Activated CD8-positive, alpha-beta memory T cell treated with anti-CD3 and anti-CD28 coated beads, Interleukin-2, amount 50 U/mL, for 24 hours (primary cell): ENCODE measurements at regions not wholly inside any gene's neighbourhood (a gene's known extent, or its start where the extent isn't known, plus 50 kb on each side); places are given as distances from the start of the nearest gene placed in this dataset.

Experiments used
- DNase-seq: peaks from one replicate; pipeline ENCODE4 v3.0.0-alpha.2; 2020; ENCODE audit errors: extremely low read depth

- no peak for DNase-seq
Measured at GRCh38 chrX:39174241-39174771, 373.0 kb downstream of the MID1IP1 start.

- DNase-seq, result no peak
Measured at GRCh38 chrX:39174772-39175417, 373.6 kb downstream of the MID1IP1 start.

DNA sequence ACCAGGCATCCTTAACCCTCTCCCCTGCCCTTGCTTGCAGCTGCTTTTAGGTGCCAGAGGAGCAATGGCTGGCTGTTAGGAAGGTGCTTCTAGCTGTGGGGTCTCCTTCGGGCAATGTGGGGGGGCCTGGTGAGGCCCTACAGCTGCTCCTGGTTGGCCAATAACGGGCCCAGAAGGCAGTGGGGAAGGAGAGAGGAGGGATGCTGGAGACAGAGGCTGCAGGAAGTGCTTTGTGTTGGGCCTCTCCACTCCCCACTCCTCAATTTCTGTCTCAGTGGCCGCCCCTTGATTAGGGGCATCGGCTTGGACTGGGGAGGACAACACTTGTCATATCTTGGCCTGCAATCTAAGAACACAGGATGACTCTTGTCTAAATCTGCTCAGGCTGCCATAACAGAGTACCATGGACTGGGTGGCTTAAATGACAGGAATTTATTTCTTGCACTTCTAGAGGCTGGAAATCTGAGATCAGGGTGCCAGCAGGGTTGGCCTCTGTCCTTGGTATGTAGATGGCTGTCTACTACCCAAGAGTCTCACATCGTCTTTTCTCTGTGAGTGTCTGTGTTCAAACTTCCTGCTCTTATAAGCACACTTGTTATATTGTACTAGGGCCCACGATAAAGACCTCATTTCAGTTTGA lies 374.3 kb downstream of the MID1IP1 start:
- DNase-seq, result no peak

DNA sequence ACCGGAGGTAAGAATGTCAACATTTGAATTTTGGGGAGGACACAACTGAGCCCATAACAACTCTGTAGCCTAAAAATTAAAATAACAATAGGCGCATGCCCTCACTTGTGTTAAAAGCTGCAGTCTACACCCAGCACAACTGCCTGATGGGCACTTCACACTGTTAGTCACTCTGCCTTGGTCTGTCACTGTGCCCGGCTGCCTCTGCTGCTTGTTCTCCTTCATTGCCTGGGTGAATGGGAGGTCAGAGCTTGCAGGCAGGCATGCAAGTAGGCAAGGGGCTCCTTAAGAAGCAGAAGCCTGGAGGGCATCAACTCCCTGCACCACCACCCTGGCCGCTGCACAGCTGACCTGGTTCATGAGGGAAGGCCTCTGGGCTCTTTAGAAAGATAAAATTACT lies 374.8 kb downstream of the MID1IP1 start:
- DNase-seq, result no peak

DNA sequence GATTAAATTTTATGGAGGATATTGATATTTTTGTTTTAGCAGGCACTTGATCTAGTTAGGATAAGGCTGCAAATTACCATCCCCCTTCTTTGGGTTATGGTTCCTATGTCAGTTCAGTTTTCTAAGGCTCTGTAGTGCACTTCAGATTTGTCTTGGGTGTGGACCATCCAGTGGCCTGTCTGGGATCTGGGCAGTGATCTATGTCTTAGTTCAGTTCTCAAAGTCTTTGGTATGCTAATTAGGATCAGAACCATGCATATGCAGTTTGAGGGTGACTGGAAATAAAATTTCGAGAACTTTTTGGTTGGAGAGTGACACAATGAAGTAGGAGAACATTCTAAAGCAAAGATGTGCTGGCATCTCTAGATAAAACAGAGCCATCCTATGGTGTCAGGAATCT lies 388.2 kb downstream of the MID1IP1 start:
- no peak for DNase-seq

- DNase-seq, result no peak
Measured at GRCh38 chrX:39194673-39195072, 393.4 kb downstream of the MID1IP1 start.

DNA sequence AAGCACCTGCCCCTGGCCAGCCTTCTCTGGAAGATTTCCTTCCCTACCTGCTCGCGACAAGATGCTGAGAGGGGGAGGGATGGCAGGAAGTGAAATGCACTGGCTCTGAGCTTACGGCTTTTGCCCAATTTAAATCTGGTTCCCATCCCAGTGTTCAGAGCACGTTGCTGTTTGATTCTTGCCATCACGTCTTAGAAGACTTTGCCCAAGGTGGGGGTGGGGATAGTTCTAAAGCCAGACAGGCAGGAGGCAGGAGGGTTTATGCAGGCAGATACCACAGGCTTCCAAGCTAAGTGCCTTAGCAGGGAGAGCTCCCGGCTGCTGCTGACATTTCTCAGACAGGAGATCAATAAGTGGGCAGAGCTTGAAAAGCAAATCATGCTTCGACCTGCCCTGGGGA lies 393.9 kb downstream of the MID1IP1 start:
- DNase-seq, result no peak

DNA sequence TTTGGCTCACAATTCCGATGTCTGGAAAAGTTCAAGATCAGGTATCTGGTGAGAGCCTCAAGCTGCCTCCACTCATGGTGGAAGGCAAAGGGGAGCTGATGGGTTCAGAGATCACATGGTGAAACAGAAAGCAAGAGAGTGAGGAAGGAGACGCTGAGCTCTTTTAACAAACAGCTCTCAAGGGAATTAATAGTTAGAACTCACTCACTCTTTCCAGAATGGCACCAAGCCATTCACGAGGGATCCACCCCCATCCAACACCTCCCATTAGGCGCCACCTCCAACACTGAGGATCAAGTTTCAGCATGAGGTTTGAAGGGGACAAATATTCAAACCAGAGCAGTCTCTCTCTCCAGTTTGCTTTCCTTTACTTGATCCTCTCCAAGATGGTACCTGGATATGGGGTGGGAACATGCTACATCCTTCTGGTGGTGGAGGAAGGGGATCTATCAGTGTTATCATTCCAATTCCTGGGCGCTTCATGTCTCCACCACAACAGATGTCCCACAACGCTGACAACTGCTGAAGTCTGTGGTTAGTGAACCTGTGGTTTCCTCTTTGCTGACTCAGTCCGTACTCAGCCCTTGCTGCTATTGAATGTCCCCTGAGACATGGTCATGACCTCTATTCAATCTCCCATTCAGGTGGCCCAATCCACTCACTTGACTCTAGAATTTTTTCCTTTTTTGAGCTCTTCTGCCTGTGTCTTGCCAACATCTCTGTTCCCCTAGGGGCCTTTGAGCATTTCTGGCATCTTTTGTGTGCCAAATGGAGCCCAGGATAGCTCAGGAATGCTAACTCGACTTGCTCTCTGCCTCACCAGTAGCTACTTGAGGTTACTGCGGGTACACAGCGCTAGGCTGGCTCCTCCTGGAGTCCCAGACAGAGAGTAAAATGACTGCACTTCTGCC lies 395.2 kb downstream of the MID1IP1 start:
- no peak for DNase-seq

- no peak for DNase-seq
Measured at GRCh38 chrX:39199429-39199828, 398.2 kb downstream of the MID1IP1 start.

- no peak for DNase-seq
Measured at GRCh38 chrX:39201305-39201990, 400.2 kb downstream of the MID1IP1 start.

DNA sequence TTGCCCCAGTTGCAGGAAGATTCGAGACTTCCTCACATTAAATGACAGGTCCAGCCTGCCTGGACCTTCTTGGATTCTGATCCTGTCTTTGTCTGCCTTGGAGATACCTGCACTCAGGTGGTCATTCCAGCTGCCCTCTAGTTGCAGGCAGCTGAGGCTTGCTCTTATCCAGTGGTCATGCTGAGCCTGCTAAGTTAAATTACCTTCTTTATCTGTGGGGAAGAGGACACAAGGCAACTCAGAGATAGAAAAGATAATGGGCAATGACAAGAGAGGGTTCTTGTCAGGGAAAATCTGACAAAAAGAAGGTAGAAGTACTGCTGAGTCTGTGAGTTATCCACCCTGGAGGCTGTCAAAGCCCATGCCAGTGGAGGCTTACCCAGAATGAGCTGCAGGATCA lies 401.4 kb downstream of the MID1IP1 start:
- DNase-seq, result no peak

DNA sequence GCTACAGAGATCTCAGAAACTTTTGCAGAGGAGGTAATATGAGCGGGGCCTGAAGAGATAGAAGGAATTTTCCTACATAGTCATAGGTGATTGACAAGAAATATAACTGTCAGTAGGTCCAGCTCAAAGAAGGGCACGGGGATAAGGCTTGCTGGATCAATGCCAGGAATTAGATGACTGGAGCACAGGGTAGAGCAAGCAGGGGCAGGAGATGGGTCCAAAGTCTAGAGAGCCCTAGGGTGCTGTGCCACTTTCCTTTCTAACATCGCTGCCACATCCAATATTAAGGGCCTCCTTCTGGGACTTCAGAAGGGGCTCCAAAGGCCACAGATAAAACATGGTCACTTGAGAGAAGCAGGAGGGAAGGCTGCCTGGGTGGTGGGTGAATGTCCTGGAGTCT lies 402.2 kb downstream of the MID1IP1 start:
- DNase-seq, result no peak

DNA sequence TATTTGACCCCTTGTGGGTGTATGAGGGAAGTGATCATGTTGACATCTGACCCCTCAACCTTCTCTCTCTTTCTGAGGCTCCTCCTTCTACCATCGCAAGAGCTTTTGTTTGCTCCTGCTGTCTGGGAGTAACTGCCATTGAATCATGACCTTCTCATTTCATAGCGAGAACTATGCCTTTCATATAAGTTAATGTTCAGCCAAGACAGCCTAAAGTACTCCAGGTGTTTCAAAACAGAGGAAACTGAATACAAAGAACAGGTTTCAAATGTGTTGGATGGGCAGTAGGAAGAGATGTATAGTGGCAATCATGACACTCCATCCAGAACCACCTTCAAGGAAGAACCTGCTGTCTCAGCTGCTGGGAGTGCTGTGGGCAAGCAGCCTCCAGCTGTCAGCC lies 403.1 kb downstream of the MID1IP1 start:
- DNase-seq, result no peak

DNA sequence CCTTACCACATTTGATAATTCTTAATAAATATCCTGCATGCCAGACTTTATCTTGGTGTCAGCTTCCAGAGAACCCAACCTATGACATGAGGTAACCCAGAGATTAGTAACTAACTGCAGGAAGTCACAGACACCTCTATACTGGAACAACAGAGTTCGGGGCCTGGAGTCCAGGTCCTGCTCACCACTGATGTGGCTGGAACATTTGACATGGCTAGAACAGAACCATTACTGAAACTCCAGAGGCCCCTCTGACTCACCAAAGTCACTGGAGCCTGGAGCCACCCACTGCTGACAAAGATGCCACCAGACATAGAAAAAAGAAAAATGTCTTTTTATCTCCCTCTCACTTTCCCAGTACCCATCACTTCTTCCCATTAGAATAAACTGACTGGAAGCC lies 403.7 kb downstream of the MID1IP1 start:
- no peak for DNase-seq

DNA sequence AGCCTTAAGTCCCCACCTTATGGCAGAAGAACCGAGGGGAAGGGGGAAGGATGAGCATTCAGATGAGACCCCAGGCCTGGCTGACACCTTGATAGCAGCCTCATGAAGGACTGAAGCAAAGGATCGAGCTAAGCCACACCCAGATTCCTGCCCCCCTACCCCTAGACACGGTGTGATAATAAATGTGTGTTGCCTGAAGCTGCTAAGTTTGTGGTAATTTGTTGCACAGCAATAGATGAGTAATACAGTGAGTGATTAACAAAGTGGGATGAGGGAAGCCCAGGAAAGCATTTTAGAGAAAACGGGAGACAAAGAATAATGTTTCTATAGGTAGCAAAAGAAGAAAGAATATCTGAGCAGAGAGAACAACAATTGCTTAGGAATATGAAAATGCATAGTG lies 404.2 kb downstream of the MID1IP1 start:
- DNase-seq, result no peak

- DNase-seq, result no peak
Measured at GRCh38 chrX:39206399-39207145, 405.3 kb downstream of the MID1IP1 start.

DNA sequence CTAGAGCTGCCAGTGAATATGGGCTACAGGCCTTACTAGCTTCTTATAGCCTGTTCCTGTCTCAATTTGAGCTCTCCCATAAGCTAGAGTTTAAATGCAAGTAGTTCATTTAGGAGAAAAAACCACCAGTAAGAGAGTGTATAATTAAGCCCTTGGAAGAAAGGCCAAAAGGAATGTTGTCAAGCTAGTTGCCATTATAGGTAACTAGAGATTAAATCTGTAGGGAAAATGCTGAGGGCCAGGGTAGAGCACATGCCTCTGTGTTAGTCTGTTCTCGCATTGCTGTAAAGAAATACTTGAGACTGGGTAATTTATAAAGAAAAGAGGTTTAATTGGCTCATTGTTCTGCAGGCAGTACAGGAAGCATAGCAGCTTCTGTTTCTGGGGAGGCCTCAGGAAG lies 410.2 kb downstream of the MID1IP1 start:
- DNase-seq, result no peak

GRCh38 chrX:39212456-39212855 lies 411.2 kb downstream of the MID1IP1 start:
- no peak for DNase-seq

- no peak for DNase-seq
Measured at GRCh38 chrX:39214387-39215126, 413.3 kb downstream of the MID1IP1 start.

DNA sequence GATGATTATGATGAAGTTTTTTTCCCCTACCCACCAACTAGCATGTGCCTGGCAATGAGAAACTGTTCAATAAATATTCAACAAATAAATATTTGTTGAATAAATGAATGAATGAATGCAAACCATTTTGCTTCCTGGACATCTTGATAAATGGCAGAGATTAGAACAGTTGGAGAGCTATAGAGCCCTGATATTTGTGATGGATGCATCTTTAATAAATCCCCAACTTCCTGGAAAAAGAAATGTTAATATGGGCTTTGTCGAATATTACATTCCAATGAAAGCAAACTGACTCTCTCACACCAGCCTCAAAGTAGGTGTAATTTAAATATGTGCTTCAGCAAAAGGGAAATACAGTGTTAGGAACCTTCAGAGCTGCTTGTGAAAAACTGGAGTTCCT lies 419.7 kb downstream of the MID1IP1 start:
- no peak for DNase-seq
